NCI-H345 (cell line): ENCODE measurements at regions not wholly inside any gene's neighbourhood (a gene's known extent, or its start where the extent isn't known, plus 50 kb on each side); places are given as distances from the start of the nearest gene placed in this dataset.
"Not testable (repeated sequence)": the region's sequence is repeated elsewhere in the genome, so short reads cannot be mapped to it uniquely, and the experiment has no call there.

ENCODE experiments used
- DNase-seq: peaks from one replicate; lab custom pipeline; 2025; lab: John Stamatoyannopoulos, UW

DNA sequence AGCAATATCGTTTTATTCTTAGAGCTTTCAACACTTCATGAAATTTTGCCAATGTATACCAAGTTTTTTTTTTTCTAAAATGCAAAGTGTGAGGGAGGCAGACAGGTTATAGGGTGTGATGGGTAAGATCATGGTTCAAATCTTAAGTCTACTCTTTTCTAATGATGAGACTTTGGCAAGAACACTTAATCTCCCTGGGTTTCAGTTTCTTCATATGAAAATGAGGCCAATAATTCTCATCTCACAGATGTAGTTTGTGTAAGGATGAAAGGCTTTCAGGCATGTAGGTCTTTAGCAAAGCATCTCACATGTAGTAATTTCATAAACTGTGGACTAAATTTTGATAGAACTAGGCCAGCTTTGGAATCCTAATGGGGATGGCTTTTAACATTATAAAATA is 457.1 kb downstream of the QKI start:
- no peak for DNase-seq

DNA sequence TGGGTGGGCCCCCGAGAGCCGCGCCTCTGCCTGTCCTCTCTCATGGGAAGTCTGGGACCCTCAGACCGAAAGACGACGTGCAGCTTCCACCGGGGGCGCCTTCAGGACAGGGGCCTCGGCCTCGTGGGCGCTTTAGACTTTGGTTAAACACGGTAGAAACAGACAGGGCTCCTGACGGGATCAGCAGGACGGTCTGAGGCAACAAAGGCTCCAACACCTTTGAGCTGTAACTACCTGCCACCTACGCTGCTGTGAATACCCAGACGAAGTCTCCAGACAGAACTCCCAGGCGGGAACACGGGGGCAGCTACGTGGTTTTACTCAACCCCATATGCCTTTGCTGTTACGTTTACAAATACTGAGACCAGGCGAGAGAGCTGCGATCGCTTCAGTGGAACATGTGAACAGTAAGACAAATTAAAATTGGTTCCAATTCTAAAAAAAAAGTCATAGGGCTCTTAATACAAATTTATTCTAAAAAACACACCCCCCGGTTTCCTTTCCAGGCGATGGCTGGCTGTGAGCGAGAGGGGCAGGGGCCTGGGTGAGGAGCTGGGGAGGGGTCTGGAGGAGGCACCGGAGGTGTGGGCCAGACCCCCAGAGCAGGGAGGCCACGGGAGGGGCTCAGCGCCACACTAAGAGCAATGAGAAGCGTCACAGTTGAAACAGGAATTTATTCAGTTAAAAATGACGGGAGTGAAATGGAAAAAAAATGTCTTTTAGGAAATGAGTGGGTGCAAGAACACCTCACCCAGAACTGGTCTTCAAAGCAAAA is 453.2 kb downstream of the QKI start:
- no peak for DNase-seq

DNA sequence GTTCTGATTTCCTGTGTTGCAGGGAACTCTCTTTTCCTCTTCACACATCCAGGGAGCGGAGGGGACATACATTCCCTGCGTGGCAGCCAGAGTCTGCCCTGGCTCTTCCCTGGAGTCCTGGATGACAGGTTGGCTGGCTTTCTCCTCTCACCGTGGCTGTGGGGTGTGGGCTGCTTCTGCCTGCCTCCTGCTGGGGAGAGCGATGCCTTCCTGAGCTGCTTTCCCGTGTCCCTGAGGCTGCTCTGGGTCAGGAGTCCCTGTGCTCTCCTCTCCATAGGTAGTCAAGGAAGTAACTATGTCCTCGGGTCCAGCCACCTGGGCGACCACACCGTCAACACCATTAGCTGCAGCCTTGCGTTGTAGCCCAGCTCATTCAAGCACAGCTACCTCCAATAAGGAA is 451.7 kb downstream of the QKI start:
- DNase-seq, result no peak

DNA sequence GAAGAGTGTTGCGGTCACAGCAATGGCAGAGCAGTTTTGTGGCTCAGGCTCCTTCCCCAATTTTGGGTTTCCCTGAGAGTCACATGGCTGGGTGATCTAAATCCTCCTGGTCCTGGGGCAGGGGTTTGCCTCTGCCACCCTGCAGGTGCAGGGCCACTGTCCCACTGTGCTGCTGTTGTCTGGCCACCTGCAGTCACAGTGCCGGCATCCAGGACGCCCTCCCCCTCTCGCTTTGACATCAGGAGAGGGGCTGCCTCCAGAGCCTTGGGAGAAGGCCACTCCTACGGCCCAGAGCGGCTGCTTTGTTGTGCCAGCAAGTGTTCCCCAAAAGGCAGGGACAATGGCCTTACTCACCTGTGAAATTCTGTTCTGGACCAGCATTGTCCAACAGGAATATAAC is 449.0 kb downstream of the QKI start:
- DNase-seq, result no peak

DNA sequence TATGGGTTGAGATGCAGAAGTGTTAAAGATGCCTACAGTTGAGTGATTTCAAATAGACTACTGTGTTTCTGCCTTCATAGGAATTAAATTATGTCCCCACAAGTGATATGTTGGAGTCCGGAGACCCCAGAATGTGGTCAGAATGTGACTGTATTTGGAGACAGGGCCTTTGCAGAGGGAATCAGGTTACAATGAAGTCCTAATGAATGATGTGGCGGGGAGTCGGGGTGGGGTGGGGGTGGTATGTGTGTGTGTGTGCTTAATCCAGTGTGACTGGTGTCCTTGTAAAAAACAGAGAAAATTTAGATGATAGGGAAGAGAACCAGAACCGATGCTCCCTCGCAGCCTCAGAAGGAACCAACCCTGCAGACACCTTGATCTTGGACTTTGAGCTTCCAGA is 448.2 kb downstream of the QKI start:
- no peak for DNase-seq

DNA sequence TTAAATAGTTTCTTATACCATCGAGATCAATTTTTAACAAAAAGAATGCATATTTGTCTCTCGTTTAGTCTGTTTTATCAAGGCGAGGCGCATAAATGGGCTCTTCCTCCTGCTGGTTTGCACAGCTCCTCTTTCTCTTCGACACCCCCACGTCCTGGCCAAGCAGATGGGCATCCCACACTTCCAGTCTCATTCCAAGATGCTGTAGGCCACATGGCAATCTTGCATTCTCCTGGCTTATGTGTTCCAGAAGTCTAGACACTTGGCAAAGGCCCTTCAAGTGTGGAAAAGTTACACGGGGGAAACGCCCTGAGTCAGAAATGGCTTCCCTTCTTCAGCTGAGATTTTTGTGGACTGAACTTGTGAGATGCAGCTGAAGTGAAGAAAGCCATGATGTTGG is 447.1 kb downstream of the QKI start:
- DNase-seq, result no peak

DNA sequence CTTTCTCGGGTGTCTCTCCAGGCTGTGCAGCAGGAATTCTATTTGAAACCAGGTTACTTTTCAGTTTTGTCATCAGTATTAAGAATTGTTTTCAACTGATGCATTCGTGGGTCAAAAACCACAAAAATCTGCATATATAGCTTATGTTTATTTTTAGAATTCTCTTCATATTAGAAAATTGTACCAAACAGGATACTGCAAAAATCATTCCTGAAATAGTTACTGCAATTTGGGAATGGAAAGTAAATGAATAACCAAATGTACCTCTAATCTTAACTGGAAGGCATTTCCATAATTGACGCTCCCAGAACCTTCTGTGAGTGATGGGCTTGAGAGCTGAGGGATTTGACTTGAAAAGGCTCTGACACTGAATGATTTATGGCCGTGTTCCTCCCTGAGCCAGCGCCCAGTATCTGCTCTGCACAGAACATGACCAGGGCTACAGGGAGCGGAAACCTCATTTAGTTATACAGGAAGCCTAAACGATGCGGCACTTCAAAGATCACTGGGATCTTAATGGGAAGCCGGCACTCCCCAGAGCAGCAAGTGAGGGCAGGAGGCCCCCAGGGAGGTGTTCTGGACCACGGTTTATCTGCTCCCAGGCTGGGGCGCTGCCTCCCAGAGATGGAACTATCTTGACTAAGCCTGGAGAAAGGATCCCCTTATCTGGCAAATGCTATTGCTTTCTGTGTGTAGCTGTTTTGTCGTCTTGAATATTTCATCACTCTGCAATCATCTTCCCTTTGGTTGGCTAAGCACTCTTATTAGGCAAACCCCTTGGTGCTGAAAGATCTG is 446.0 kb downstream of the QKI start:
- DNase-seq, result no peak

DNA sequence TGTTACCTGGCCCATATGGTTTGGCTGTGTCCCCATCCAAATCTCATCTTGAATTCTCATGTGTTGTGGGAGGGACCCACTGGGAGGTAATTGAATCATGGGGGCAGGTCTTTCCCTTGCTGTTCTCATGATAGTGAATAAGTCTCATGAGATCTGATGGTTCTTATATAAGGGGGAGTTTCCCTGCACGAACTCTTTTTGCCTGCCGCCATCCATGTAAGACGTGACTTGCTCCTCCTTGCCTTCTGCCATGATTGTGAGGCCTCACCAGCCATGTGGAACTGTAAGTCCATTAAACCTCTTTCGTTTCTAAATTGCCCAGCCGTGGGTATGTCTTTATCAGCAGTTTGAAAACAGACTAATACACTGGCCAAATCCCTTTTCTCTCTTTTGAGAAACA is 444.4 kb downstream of the QKI start:
- DNase-seq, result not testable (repeated sequence)

DNA sequence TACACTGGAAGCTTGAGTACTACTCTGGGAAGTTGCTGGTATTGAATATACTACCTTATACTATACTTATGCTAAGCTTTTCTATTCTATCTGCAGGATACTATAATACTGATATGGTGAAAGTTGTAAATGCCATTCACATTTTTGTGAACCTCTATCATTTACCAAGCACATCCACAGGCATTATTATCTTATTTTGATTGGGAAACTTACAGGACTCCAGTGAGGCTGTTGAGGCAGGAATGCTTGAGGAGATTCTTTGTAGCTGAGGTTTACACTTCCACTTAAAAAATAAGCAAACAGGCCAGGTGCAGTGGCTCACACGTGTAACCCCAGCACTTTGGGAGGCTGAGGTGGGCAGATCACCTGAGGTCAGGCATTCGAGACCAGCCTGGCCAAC is 442.9 kb downstream of the QKI start:
- no peak for DNase-seq

DNA sequence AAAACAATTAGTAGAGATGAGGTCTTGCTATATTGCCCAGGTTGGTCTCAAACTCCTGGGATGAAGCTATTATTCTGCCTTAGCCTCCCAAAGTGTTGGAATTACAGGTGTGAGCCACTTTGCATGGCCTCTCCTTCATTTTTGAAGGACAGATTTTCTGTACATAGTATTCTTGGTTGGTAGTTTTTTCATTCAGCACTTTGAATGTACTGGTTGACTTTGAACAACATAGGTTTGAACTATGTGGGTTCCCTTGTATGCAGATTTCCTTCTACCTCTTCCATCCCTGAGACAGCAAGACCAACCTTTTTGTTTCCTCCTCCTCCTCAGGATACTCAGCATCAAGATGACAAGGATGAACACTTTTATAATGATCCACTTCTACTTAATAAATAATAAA is 436.4 kb downstream of the QKI start:
- no peak for DNase-seq

DNA sequence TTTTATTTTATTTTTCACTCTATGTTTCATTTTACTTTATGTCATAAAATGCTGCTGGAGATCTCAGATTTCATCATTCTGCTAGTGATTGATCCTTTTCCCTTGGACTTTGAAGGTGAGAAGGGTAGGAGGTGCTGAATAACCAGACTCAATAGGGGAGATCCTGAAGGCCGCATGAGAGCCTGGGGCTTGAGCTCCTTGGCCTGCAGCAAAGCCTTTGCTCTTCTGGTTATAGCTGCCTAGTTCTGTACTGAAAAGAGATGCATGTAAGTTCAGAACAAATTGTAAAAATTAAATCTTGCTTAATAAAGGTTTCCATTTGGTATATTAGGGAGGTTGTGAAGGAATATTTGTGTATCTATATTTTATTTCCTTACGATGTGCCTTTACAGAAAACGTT is 430.2 kb downstream of the QKI start:
- no peak for DNase-seq

DNA sequence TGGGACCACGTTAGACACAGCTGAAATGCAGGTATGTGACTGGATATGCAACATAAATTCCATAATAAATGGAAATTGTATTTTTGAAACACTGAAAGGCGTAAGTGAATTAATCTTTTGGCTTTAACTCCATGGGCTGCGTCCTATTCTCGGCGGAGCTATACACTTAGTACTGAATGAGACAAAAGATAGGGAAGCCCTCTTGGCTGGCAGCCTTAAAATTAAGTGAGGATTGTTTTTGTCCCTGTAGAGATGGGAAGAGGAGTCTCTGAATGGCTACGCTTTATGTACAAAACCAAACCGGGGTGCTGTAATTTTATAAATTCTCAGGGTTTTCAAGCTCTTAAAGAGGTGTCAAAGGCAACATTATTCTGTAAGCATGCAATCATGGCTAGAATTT is 429.8 kb downstream of the QKI start:
- no peak for DNase-seq

DNA sequence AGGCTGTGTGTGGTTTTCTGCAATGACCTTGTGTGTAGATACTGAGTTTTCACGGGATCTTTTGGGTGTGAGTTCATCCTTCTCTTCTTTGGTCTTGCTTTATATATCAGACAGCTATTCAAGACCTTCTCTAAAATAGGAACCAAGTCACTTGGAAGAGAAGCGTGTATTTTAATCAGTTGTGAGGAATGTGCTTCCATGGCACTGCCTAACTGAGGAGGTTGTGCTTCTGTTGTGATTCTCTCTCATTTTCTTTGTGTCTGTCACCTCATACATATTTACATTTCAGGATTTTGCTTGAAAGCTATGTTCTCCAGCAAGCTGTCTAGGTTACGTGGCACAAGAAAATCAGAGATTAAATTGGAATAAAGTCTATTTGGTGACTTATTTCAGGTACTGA is 428.7 kb downstream of the QKI start:
- no peak for DNase-seq

DNA sequence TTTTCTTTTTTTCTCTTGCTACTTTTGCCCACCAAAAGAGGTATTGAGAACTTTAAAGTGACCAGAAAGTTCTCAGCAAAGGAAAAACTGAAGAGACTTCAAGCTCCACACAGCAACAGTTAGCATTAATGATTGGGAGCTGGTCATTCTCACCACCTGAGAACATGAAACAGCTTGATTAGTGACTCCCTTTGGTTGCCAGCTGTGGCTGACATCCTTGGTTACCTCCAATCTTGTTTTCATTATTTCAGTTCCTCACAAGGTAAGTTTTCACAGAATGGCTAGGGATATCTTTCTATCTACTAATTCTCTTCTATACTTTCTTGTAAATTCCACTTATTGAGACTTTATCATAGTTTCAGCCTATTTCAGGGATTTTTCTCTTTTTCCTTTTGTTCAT is 427.9 kb downstream of the QKI start:
- DNase-seq, result no peak

DNA sequence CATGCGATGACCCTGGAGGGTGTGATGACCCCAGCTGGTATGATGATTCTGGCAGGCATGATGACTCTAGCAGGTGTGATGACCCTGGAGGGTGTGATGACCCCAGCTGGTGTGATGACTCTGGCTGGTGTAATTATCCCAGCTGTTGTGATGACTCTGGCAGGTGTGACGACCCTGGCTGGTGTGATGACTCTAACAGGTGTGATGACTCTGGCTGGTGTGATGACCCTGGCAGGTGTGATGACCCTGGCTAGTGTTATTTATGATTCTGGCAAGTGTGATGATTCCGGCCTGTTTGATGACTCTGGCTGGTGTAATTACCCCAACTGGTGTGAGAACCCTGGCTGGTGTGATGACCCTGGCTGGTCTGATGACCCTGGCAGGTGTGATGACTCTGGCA is 427.2 kb downstream of the QKI start:
- no peak for DNase-seq

DNA sequence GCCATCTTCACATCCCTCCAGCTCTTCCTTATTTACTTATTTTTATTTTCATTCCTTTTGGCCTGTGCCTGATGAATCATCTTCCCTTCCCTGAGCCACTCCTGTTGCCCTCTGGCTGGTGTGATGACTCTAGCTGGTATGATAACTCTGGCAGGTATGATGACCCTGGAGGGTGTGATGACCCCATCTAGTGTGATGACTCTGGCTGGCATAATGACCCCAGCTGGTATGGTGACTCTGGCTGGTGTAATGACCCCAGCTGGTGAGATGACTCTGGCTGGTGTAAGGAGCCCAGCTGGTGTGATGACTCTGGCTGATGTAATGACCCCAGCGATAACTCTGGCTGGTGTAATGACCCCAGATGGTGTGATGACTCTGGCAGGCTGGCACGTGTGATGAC is 426.8 kb downstream of the QKI start:
- DNase-seq, result no peak

DNA sequence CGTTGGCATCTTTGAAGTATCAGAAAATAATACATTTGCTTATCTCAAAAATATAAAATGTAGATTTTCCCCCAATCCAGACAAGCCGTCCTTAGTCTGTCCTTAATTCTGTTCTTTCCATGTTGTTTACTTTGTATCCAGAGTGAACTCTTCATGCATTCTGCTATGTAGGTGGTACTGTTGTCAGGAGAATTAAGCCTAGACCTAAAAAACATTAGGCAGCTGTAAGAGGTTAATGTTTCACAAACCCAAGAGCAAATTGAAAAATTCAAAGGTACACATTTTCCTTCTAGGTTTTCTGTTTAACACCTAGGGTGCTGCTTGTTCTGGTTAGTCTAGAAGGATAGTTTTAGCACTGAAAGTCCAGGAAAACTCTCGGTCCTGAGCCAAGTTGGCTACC is 426.4 kb downstream of the QKI start:
- no peak for DNase-seq

DNA sequence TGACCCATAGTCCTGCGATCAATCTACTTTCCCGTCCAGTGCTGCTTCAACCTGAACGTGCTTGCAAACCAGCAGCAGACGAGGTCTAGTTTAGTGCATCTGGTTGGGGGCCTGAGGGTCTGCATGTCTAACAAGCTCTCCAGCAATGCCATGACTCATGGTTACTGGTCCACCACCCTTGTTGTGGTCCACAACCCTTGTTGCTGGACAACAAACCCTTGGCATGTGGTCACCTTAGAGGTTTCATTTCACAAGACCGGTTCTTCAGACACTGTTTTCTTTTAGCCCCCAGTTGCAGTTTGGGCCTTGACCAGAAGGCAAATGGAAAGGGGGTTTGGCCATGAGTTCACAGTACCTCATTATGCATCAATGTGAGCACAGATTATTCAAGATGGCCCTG is 424.8 kb downstream of the QKI start:
- no peak for DNase-seq

DNA sequence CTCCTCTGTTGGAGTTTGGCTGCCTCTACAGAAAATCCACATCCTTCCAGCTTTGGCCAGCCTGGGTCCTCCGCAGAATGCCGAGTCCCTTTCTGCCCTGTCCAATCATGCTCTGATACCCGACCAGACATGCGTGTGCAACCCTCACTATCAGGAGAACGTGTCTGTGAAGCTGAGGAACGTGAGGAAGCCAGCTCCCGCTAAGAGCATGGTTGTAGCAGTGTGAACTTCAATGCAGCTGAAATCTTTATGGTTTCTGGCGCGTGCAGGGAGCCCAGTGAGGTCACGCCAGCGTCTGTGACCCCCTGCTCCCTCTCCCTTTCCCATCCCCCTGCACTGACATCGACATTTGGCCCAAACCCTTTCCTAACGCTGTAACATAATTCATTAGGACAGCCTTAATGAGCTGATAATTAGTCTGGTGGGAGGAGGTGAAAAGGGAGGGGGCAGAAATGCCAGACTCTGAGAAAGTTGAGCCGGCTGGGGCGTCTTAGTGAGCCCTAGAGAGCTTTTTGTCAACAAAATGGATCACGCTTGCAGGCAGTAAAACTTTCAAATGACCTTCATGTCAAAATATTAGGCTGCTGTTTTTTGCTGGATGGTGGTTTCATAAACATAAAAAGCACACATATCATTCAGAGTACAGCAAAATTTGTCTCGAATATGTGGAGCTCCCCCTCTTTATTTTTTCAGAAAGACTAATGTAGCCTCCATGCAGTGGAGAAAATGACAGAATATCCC is 423.3 kb downstream of the QKI start:
- no peak for DNase-seq

DNA sequence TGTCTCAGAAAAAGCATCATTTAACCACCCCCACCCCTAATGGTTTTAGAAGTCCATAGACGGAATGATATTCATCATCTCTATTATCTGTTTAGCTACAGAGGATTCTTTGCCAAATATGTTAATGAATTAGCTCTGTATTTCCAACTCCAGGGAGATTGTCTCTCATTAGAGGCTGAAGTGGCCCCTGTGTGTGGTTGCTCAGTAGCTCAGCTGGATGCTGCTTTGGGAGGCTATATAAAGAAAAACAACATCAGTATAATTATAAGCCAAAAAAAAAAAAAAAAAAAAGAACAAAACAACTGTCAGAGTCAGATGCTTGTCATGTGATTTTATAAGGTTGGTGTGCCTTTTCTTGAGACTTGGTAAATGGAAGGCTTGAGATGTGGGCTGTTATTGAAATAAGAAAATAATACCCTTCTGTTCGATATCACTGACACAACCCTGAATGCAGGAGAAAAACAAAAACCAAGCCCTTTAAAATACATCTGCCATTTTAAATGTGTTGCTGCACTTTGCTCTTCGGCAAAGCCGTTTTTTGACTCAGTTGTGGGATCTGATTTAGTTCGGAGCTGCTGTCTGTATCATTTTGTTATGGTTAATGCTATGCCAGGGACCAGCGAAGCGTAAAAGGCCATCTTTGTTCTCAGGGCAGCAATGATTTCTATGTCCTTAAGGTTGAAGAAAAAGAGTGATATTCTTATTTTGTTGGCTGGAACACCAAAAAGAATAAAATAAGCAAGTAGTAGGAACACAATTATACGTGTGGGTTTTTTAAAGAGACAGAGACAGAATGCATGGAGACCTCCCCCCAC is 422.6 kb downstream of the QKI start:
- peak; percentile 5 for DNase-seq

DNA sequence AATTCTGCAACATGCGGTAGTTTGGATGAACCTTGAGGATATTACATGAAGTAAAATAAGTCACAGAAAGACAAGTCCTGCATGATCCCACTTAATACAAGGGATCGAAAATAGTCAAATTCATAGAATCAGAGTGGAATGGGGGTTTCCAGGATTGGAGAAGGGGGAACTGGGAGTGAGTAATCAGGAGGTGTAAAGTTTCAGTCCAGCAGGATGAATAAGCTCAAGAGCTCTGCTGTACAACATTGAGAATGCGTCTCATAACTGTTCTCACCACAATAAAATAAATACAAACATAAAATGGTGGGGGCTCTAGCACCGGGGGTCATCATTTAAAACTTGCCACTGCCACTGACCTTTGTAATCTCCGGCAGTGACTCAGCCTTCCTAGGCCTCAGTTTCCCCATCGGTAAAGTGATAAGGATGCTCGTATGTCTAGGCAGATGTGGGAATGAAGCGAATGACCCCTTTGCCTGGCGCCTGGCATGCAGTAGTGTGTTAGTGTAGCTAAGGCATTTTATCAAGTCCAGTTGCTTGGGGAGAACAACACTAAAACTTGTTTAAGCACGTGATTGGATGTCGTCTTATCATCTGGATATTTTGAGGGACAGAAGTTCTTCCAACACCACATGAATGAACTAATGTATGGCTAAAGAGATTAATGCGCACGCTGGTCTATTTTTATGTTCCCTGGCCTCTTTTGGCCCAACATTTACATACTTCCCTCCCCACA is 421.1 kb downstream of the QKI start:
- no peak for DNase-seq
